NCI-H748 treated with DMSO at 0.1 percent for 48 hours (cell line): ENCODE measurements at regions not wholly inside any gene's neighbourhood (a gene's known extent, or its start where the extent isn't known, plus 50 kb on each side); places are given as distances from the start of the nearest gene placed in this dataset.
"Not testable (repeated sequence)": the region's sequence is repeated elsewhere in the genome, so short reads cannot be mapped to it uniquely, and the experiment has no call there.

Source experiments
- DNase-seq: peaks from one replicate; lab custom pipeline; 2025; lab: John Stamatoyannopoulos, UW

- no peak for DNase-seq
These were observed 149.3 kb downstream of the UTRN start for GRCh38 chr6:144434308-144434990.

- DNase-seq = no peak
These were observed 150.7 kb downstream of the UTRN start for GRCh38 chr6:144435602-144436426.

- DNase-seq = no peak
These were observed 152.0 kb downstream of the UTRN start for GRCh38 chr6:144437105-144437504.

GRCh38 chr6:144438103-144438502 is 153.0 kb downstream of the UTRN start:
- DNase-seq = no peak

GRCh38 chr6:144439016-144439415 is 153.9 kb downstream of the UTRN start:
- DNase-seq = no peak

GRCh38 chr6:144441801-144442200 is 156.7 kb downstream of the UTRN start:
- DNase-seq = not testable (repeated sequence)

- no peak for DNase-seq
These were observed 158.0 kb downstream of the UTRN start for GRCh38 chr6:144443157-144443556.

- no peak for DNase-seq
These were observed 162.3 kb downstream of the UTRN start for GRCh38 chr6:144447472-144447871.

GRCh38 chr6:144449218-144449617 is 164.1 kb downstream of the UTRN start:
- no peak for DNase-seq

GRCh38 chr6:144449911-144450597 is 164.9 kb downstream of the UTRN start:
- no peak for DNase-seq

- no peak for DNase-seq
These were observed 175.4 kb downstream of the UTRN start for GRCh38 chr6:144460327-144461095.

GRCh38 chr6:144462058-144462457 is 176.9 kb downstream of the UTRN start:
- DNase-seq = no peak

GRCh38 chr6:144466716-144467115 is 181.6 kb downstream of the UTRN start:
- DNase-seq = no peak

- DNase-seq = no peak
These were observed 182.1 kb downstream of the UTRN start for GRCh38 chr6:144467172-144467762.

- DNase-seq = no peak
These were observed 182.8 kb downstream of the UTRN start for GRCh38 chr6:144467921-144468320.

- DNase-seq = no peak
These were observed 183.6 kb downstream of the UTRN start for GRCh38 chr6:144468709-144469108.

- no peak for DNase-seq
These were observed 184.0 kb downstream of the UTRN start for GRCh38 chr6:144469144-144469575.

- not testable (repeated sequence) for DNase-seq
These were observed 185.1 kb downstream of the UTRN start for GRCh38 chr6:144470201-144470600.

- no peak for DNase-seq
These were observed 186.9 kb downstream of the UTRN start for GRCh38 chr6:144471986-144472385.

- no peak for DNase-seq
These were observed 189.2 kb downstream of the UTRN start for GRCh38 chr6:144474290-144474689.

- DNase-seq = no peak
These were observed 189.8 kb downstream of the UTRN start for GRCh38 chr6:144474904-144475303.

GRCh38 chr6:144475411-144475810 is 190.3 kb downstream of the UTRN start:
- no peak for DNase-seq
